ENCODE measurements at regions not wholly inside any gene's neighbourhood (a gene's known extent, or its start where the extent isn't known, plus 50 kb on each side); places are given as distances from the start of the nearest gene placed in this dataset.
"Not testable (repeated sequence)": the region's sequence is repeated elsewhere in the genome, so short reads cannot be mapped to it uniquely, and the experiment has no call there.

DNA sequence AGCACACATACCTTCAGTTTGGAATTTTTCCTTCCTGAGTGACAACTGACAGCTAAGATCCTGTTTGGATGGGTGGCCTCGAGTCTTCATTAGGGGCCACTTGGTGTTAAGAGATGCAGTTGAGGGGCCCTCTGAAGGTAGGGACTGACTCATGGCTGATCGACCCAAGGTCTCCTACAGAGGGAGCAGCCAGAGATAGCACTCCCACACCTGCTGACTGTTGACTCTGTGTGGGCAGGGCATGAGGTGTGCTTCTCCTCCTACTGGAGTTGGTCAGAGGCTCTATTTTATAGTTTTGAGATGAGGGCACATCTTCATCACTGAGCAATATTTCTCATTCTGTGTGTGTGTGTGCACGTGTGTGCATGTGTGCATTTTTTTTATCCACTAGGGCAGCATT is 378.8 kb upstream of the PODXL start:
- Mint-ChIP-seq H3K9me3 (no peaks in the 10 kb centered on the region), H3K4me1 (no peaks in the 10 kb centered on the region), H3K27ac (ENCODE audit: unreplicated experiment) (no peak overlapping the region), H3K27me3 (ENCODE audit: low read depth) (peaks cover 28% of the 10 kb centered on the region), H3K4me3 (no peak overlapping the region), H3K36me3 (ENCODE audit: low read depth) (no peaks in the 10 kb centered on the region)
- TF ChIP-seq, protein P1, sequence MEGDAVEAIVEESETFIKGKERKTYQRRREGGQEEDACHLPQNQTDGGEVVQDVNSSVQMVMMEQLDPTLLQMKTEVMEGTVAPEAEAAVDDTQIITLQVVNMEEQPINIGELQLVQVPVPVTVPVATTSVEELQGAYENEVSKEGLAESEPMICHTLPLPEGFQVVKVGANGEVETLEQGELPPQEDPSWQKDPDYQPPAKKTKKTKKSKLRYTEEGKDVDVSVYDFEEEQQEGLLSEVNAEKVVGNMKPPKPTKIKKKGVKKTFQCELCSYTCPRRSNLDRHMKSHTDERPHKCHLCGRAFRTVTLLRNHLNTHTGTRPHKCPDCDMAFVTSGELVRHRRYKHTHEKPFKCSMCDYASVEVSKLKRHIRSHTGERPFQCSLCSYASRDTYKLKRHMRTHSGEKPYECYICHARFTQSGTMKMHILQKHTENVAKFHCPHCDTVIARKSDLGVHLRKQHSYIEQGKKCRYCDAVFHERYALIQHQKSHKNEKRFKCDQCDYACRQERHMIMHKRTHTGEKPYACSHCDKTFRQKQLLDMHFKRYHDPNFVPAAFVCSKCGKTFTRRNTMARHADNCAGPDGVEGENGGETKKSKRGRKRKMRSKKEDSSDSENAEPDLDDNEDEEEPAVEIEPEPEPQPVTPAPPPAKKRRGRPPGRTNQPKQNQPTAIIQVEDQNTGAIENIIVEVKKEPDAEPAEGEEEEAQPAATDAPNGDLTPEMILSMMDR (conservative IDR thresholded peaks at IDR 0.05): no peak
- DNase-seq (ENCODE audit: low read depth, low spot score): no peak

DNA sequence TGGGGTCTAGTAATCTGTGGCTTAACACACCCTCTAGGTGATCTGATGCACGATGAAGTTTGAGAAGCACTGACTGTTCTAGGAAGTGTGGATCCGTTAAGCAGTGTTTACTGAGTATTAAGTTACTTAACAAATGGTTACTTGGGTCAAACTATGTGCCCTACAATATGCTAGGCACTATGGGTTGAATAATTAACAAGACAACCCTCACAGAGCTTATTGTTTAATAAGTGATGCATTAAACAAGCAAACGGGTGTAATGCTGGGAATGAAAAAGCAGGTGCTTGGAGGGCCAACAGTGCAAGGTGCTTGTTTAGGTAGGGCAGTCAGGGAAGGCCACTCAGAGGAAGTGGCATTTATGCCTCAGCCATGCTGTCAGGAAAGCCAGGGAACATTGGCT is 378.0 kb upstream of the PODXL start:
- Mint-ChIP-seq H3K27me3 (ENCODE audit: low read depth) (peaks cover 31% of the 10 kb centered on the region), H3K9me3 (no peaks in the 10 kb centered on the region), H3K27ac (ENCODE audit: unreplicated experiment) (no peak overlapping the region), H3K36me3 (ENCODE audit: low read depth) (no peaks in the 10 kb centered on the region), H3K4me1 (no peaks in the 10 kb centered on the region), H3K4me3 (no peak overlapping the region)
- TF ChIP-seq, protein P1 (conservative IDR thresholded peaks at IDR 0.05): no peak
- no peak for DNase-seq (ENCODE audit: low read depth, low spot score)

DNA sequence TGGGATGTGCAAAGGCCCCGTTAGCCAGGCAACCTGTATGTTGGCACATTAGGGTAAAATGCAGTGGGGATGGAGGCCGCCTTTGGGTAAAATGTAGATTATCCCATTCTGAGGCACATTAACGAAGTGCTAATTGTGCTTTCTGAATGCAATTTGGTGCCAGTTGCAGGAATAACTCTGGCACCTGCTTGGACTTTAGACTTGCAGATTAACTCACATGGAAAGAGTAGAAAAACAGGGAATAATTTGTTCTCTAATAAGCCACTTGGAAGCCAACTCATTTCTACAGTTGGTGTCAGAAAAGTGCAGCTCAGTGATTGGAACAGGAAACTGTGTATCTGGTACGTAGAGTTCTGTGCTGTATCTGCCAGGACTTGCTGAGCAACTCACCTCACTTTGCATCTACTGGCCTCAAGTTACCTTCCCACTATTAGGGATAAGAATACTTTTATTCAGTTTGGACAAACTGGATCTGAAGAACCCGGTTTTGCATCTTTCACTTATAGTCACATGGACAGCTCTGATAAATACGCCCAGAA is 377.4 kb upstream of the PODXL start:
- Mint-ChIP-seq H3K4me3 (no peak overlapping the region), H3K9me3 (no peaks in the 10 kb centered on the region), H3K36me3 (ENCODE audit: low read depth) (no peaks in the 10 kb centered on the region), H3K27ac (ENCODE audit: unreplicated experiment) (no peak overlapping the region), H3K27me3 (ENCODE audit: low read depth) (peaks cover 37% of the 10 kb centered on the region), H3K4me1 (no peaks in the 10 kb centered on the region)
- no peak for DNase-seq (ENCODE audit: low read depth, low spot score)
- TF ChIP-seq, protein P1 (conservative IDR thresholded peaks at IDR 0.05): no peak

DNA sequence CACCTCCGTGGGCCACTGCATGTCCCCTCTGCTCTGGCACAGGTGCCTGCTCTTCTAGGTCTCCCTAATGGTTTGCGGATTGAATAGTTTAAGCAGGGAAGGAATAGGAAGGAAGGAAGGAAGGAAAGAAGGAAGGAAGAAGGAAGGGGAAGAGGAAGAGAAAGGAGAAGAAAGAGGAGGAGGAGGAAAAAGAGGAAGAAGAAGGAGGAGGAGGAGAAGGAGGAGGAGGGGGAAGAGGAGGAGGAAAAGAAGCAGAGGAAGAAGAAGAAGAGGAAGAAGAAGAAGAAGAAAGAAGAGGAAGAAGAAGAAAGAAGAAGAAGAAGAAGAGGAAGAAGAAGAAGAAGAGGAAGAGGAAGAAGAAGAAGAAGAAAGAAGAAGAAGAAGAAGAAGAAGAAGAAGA is 376.8 kb upstream of the PODXL start:
- not testable (repeated sequence) for H3K36me3 Mint-ChIP-seq (ENCODE audit: low read depth); H3K27ac Mint-ChIP-seq (ENCODE audit: unreplicated experiment); H3K4me3 Mint-ChIP-seq; DNase-seq (ENCODE audit: low read depth, low spot score); H3K9me3 Mint-ChIP-seq; H3K4me1 Mint-ChIP-seq
- H3K27me3 Mint-ChIP-seq (ENCODE audit: low read depth): peaks cover 41% of the 10 kb centered on the region

DNA sequence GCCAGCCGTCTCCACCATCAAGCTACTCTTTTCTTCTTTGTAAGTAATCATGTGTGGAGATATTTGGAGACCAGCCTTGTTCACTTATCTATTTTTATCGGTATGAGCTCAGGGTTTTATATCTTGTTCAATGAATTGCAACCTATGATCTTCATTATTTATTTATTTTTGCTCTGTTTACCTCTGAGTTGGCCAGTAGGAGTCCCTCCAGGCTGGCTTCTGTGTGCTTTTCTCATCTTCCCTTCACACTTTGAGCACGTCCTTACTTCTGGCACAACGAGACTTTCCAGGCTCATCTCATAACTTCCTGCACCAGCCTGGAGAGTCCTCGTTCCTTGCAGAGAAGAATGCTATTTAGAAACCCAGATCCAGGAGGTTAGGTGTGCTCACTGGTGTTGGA is 375.8 kb upstream of the PODXL start:
- Mint-ChIP-seq H3K27me3 (ENCODE audit: low read depth) (peaks cover 46% of the 10 kb centered on the region), H3K36me3 (ENCODE audit: low read depth) (no peaks in the 10 kb centered on the region), H3K4me3 (no peak overlapping the region), H3K4me1 (no peaks in the 10 kb centered on the region), H3K27ac (ENCODE audit: unreplicated experiment) (no peak overlapping the region), H3K9me3 (no peaks in the 10 kb centered on the region)
- TF ChIP-seq, protein P1 (conservative IDR thresholded peaks at IDR 0.05): no peak
- no peak for DNase-seq (ENCODE audit: low read depth, low spot score)

GRCh38 chr7:131931370-131931769 is 374.9 kb upstream of the PODXL start:
- H3K27me3 Mint-ChIP-seq (ENCODE audit: low read depth): peaks cover 47% of the 10 kb centered on the region
- no peak overlapping the region for H3K4me3 Mint-ChIP-seq
- H3K36me3 Mint-ChIP-seq (ENCODE audit: low read depth): no peaks in the 10 kb centered on the region
- no peaks in the 10 kb centered on the region for H3K4me1 Mint-ChIP-seq
- TF ChIP-seq, protein P1 (conservative IDR thresholded peaks at IDR 0.05): no peak
- H3K27ac Mint-ChIP-seq (ENCODE audit: unreplicated experiment): no peak overlapping the region
- H3K9me3 Mint-ChIP-seq: no peaks in the 10 kb centered on the region
- DNase-seq (ENCODE audit: low read depth, low spot score): no peak

Measured in neural crest cell (in vitro differentiated cells).